Skeletal muscle tissue (tissue), 3 donors: ENCODE measurements at regions not wholly inside any gene's neighbourhood (a gene's known extent, or its start where the extent isn't known, plus 50 kb on each side); places are given as distances from the start of the nearest gene placed in this dataset.
"Not testable (repeated sequence)": the region's sequence is repeated elsewhere in the genome, so short reads cannot be mapped to it uniquely, and the experiment has no call there.

Source experiments
- H3K27ac ChIP-seq: one replicate; pipeline ENCODE4 v1.7.0; 2013; ENCODE audit warnings: mild to moderate bottlenecking, low read depth, low read length, inconsistent platforms
- H3K27me3 ChIP-seq, 3 donors: one replicate each; pipeline ENCODE4 v1.7.0; 2013; ENCODE audit warnings: low read length in 3 of 3; ENCODE audit not compliant: control insufficient read depth in 3 of 3, insufficient read depth in 3 of 3
- H3K36me3 ChIP-seq, 3 donors: one replicate each; pipeline ENCODE4 v1.7.0; 2013; ENCODE audit warnings: low read length in 3 of 3; ENCODE audit not compliant: control insufficient read depth in 3 of 3, insufficient read depth in 3 of 3
- H3K4me1 ChIP-seq, 3 donors: one replicate each; pipeline ENCODE4 v1.7.0; 2013; ENCODE audit warnings: low read length in 3 of 3, mild to moderate bottlenecking in 3 of 3; ENCODE audit not compliant: control insufficient read depth in 3 of 3, insufficient read depth in 3 of 3
- H3K4me3 ChIP-seq, 3 donors: one replicate each; pipeline ENCODE4 v1.7.0; 2013; ENCODE audit warnings: low read length in 3 of 3
- H3K9ac ChIP-seq, 3 donors: one replicate each; pipeline ENCODE4 v1.7.0; 2013; ENCODE audit warnings: low read length in 3 of 3, mild to moderate bottlenecking in 3 of 3, moderate library complexity in 2 of 3, low read depth in 1 of 3
- H3K9me3 ChIP-seq, 3 donors: one replicate each; pipeline ENCODE4 v1.7.0; 2013; ENCODE audit warnings: low read length in 3 of 3; ENCODE audit not compliant: control insufficient read depth in 3 of 3
- donor health status: Osteomylitis.

- H3K4me3 ChIP-seq, H3K9ac ChIP-seq, H3K4me1 ChIP-seq, H3K36me3 ChIP-seq, H3K27me3 ChIP-seq, H3K9me3 ChIP-seq: not testable (repeated sequence)
- peak overlapping the region; percentile 28 for H3K27ac ChIP-seq
These were observed 217.8 kb downstream of the ACKR3 start for GRCh38 chr2:236787376-236787775.

- no peak overlapping the region for H3K27ac ChIP-seq
These were observed 218.3 kb downstream of the ACKR3 start for GRCh38 chr2:236787885-236788284.

GRCh38 chr2:236790963-236791362 lies 221.3 kb downstream of the ACKR3 start:
- no peak overlapping the region for H3K4me3 ChIP-seq
- H3K4me1 ChIP-seq, result peaks cover 0 to 2% (median 0%) of the 10 kb centered on the region in 3 donors
- peaks cover 0 to 3% (median 0%) of the 10 kb centered on the region in 3 donors for H3K27me3 ChIP-seq
- no peak overlapping the region for H3K27ac ChIP-seq
- no peak overlapping the region for H3K9ac ChIP-seq
- H3K36me3 ChIP-seq, result no peaks in the 10 kb centered on the region
- H3K9me3 ChIP-seq, result no peaks in the 10 kb centered on the region

More at GRCh38 chr2:236787885-236788284, 218.3 kb downstream of the ACKR3 start:
- peaks cover 0 to 2% (median 0%) of the 10 kb centered on the region in 3 donors for H3K4me1 ChIP-seq
- H3K9ac ChIP-seq, result no peak overlapping the region
- no peaks in the 10 kb centered on the region for H3K36me3 ChIP-seq
- peaks cover 0 to 3% (median 0%) of the 10 kb centered on the region in 3 donors for H3K27me3 ChIP-seq
- peaks cover 0 to 4% (median 0%) of the 10 kb centered on the region in 3 donors for H3K9me3 ChIP-seq
- no peak overlapping the region for H3K4me3 ChIP-seq

GRCh38 chr2:236793023-236794011 lies 223.7 kb downstream of the ACKR3 start:
- Histone ChIP-seq H3K27me3 (peaks cover 0 to 3% (median 0%) of the 10 kb centered on the region in 3 donors), H3K27ac (no peak overlapping the region), H3K9ac (no peak overlapping the region), H3K36me3 (no peaks in the 10 kb centered on the region), H3K4me3 (no peak overlapping the region), H3K9me3 (no peaks in the 10 kb centered on the region), H3K4me1 (peaks cover 0 to 2% (median 0%) of the 10 kb centered on the region in 3 donors)

- Histone ChIP-seq H3K9me3 (no peaks in the 10 kb centered on the region), H3K27me3 (peaks cover 0 to 3% (median 0%) of the 10 kb centered on the region in 3 donors), H3K4me3 (no peak overlapping the region), H3K9ac (no peak overlapping the region), H3K36me3 (no peaks in the 10 kb centered on the region), H3K27ac (no peak overlapping the region), H3K4me1 (peaks cover 0 to 4% (median 0%) of the 10 kb centered on the region in 3 donors)
These were observed 224.7 kb downstream of the ACKR3 start for GRCh38 chr2:236794176-236794957.

- H3K4me3 ChIP-seq, result no peak overlapping the region
- no peaks in the 10 kb centered on the region for H3K27me3 ChIP-seq
- H3K36me3 ChIP-seq, result no peaks in the 10 kb centered on the region
- H3K9me3 ChIP-seq, result no peaks in the 10 kb centered on the region
- no peak overlapping the region for H3K9ac ChIP-seq
- no peak overlapping the region for H3K27ac ChIP-seq
- H3K4me1 ChIP-seq, result peaks cover 0 to 4% (median 0%) of the 10 kb centered on the region in 3 donors
These were observed 225.7 kb downstream of the ACKR3 start for GRCh38 chr2:236795169-236795860.

GRCh38 chr2:236795861-236796219 lies 226.2 kb downstream of the ACKR3 start:
- no peak overlapping the region for H3K4me3 ChIP-seq
- no peaks in the 10 kb centered on the region for H3K27me3 ChIP-seq
- H3K27ac ChIP-seq, result no peak overlapping the region
- H3K4me1 ChIP-seq, result peaks cover 0 to 2% (median 0%) of the 10 kb centered on the region in 3 donors
- H3K36me3 ChIP-seq, result no peaks in the 10 kb centered on the region
- H3K9ac ChIP-seq, result no peak overlapping the region
- H3K9me3 ChIP-seq, result no peaks in the 10 kb centered on the region

- Histone ChIP-seq H3K27ac (no peak overlapping the region), H3K4me3 (no peak overlapping the region), H3K36me3 (no peaks in the 10 kb centered on the region), H3K4me1 (peaks cover 0 to 2% (median 0%) of the 10 kb centered on the region in 3 donors), H3K9ac (no peak overlapping the region), H3K9me3 (no peaks in the 10 kb centered on the region), H3K27me3 (no peaks in the 10 kb centered on the region)
These were observed 226.6 kb downstream of the ACKR3 start for GRCh38 chr2:236796236-236796635.

- no peak overlapping the region for H3K27ac ChIP-seq
- no peak overlapping the region for H3K4me3 ChIP-seq
- H3K9me3 ChIP-seq, result no peaks in the 10 kb centered on the region
- no peaks in the 10 kb centered on the region for H3K36me3 ChIP-seq
- peaks cover 0 to 2% (median 0%) of the 10 kb centered on the region in 3 donors for H3K4me1 ChIP-seq
- H3K27me3 ChIP-seq, result no peaks in the 10 kb centered on the region
- no peak overlapping the region for H3K9ac ChIP-seq
These were observed 227.8 kb downstream of the ACKR3 start for GRCh38 chr2:236797411-236797810.
